HG02840 (cell line): ENCODE measurements at regions not wholly inside any gene's neighbourhood (a gene's known extent, or its start where the extent isn't known, plus 50 kb on each side); places are given as distances from the start of the nearest gene placed in this dataset.
"Not testable (repeated sequence)": the region's sequence is repeated elsewhere in the genome, so short reads cannot be mapped to it uniquely, and the experiment has no call there.

Experiments
- ATAC-seq: cut with Tn5 transposase; IDR thresholded peaks from one replicate; pipeline ENCODE4 v1.9.1; 2021; ENCODE audit warnings: mild to moderate bottlenecking, moderate library complexity, moderate number of reproducible peaks; ENCODE audit not compliant: unreplicated experiment, low FRiP score

DNA sequence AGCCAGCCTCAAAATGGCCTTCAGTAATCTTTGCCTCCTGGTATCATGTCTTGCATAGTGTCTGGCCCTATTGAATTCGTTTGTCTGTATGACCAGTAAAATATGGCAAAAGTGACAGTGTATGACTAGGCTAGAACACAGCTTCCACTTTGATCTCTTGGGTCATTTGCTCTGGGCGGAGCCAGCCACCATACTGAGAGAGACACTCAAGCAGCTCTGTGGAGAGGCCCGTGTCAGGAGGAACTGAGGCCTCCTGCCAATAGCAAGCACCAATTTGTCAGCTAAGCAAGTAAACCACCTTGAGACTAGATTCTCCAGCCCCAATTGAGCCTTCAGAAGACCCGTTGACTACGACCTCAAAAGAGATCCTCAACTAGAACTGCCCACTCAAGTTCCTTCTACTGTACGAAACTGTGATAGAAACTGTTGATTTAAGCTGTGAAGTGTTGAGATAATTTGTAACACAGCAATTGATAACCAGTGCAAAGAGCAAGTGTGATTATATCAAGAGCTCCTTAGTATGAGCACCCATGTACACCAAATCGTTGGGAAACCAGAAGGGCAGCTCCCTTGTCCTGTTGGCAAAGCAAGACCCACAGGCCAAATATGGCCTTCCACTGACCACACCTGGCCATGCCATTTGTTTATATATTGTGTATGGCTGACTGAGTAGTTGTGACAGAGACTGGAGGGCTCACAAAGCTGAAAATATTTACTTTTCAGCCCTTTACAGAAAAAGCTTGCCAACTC, 52.7 kb upstream of the SERBP1 start:
- no peak for ATAC-seq

DNA sequence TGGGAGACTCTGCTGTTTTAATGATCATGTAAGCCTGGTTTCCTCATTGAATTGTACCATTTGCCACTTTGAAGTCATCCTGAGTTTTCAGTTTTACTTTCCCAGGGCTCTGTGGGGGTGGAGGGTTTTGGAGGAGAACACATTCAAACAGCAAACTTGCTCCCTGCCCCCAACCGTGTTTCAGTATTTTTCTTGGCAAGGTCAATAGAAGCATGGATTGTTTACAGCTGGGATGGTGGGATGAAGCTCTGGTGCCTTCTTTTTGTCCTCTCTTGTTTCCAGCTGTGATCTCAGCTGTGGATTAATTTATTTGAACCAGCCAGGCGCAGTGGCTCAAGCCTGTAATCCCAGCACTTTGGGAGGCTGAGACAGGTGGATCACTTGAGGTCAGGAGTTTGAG, 54.3 kb upstream of the SERBP1 start:
- ATAC-seq, result no peak

DNA sequence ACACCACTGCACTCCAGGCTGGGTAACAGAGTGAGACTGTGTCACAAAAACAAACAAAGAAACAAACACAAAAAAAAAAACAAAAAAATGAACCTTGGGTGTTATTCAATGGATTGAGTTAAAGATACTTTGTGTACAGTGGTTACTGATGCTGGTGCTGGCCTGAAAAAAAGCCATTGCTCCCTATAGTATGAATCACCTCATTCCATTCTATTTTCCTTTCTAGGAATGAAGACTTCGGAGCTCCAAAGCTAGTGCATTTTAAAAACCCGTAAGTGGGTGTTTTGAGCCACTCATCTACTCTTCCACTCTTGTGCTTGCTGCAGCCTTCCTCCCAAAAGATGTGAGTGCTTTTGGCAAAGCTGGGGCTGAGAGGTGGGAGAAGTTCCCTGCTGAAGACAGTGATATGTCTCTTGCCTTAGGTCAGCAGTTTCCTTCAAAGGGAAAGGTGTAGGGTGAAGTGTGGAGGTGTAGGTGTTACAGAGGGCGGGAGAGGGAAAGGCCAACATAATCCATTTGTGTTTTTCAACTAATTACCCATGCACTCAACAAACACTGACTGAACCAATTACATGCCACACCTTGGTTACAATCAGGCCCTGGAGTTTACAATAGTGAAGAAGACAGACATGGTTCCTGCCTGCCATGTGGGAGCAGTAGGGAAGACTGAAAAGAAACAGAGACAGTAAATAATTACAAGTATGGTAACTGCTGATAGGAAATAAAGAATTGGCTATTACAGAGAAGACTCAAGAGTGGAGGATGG, 55.0 kb upstream of the SERBP1 start:
- no peak for ATAC-seq

DNA sequence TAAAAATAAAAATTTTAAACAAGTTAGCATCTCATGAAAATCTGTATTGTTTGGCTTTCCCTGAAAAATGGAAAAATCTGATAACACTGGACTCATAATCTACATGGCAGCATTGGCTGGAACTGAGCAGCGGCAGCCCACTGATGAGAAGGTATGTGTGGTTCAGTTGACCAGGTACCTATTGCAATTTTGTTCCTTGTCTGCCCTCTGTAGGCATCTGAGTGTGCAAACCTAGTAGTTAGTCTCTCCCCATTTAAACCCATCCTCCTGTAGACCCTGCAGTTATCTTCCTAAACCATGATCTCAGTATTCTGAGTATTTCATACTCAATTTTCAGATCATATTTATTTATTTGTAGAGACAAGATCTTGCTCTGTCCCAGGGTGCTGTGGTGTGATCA, 59.4 kb upstream of the SERBP1 start:
- ATAC-seq, result no peak

DNA sequence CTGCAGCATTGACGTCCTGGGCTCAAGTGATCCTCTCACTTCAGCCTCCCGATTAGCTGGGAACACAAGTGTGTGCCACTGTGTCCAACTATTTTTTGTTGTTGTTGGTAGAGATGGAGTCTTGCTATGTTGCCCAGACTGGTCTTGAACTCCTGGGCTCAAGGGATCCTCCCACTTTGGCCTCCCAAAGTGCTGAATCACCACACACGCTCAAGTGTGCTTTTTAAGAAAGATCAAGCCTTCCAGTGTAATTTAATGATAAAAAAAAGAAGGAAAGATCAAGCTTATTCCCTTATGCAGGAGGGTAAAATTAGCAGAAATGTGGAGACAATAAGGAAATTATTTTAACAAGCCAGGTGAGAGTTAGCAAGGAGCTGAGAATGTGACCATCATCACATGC, 61.1 kb upstream of the SERBP1 start:
- ATAC-seq, result no peak

DNA sequence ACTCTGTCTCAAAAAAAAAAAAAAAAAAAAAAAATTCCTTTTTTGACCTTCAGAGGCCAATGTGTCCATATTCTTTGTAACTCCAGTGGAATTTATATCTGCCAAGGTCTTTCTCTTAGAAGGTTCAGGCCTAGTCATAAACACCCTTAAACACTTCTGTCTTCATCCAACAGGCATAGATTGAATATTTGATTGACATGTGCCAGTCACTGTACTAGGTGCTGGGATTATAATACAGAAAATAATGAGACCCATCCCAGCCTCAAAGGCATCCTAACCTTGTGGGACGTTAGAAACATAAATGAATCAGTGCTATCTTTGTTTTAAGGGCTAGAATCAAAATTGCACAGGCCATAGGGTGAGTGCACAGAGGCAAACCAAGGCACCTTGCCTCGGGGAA, 62.9 kb upstream of the SERBP1 start:
- ATAC-seq, result no peak

DNA sequence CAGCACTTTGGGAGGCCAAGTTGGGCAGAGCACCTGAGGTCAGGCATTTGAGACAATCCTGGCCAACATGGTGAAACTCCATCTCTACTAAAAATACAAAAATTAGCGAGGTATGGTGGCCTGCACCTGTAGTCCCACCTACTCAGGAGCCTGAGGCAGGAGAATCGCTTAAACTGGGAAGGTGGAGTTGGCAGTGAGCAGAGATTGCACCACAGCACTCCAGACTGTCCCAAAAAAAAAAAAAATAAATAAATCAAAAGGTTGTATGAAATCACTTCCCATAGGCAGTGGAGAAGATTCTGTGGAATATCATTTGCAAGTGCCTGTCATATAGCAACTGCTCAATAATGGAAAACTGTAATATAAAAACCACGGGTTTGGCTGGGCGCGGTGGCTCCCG, 65.1 kb upstream of the SERBP1 start:
- ATAC-seq, result no peak

DNA sequence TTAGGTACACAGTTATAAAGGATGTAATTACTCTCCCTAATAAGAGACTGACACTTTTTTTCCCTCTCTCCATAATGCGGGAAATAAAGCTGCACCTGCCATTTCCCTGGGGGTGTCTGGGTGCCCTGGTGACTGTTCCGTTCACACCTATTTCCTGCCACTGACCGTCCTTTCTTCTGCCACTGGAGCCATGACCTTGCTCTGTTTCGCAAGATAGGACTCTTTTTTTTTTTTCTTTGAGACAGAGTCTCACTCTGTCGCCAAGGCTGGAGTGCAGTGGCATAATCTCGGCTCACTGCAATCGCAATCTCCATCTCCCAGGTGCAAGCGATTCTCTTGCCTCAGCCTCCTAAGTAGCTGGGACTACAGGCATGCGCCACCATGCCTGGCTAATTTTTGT, 66.1 kb upstream of the SERBP1 start:
- no peak for ATAC-seq

DNA sequence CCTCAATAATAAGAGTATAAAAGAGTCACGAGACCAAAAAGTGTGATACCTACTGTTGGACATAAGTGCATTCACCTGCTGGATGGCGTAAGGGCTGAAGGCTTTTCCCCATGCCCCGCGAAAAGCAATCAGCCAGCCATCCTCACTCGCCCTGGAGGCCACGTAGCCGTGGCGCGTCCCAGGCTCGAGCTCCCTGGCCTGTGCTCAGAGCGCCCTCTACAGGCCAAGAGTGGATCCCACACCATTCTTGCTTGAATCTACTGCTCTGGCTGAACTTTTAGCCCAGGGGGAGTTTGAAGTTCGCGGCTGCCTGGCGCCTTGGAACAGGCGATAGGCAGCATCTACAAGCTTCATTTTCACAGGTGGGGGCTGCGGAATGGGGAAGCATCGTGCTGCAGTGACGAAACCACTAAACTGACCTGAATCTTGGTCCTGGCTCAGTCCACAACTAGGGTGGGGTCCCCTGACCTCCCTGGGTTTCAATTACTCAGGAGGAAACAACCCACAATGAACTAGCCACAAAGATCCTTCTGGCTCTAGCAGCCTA, 70.3 kb upstream of the SERBP1 start:
- ATAC-seq, result peak; percentile 99

DNA sequence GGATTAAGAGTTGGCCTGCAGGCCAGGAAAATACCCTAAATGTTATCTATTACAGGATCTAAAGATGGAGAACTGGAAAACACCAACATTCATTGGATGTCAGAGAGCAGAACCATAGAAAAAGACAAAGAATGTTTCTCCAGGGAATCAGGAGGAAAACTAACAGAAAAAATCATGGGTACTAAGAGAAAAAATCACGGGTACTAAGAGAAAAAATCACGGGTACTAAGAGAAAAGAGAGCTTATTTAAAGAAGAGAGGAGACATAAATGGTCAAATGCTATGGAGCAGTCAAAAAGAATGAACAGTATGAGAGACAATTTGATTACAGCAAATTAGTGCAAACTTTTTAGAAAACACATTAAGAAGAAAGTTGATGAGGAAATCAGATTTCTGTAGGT, 73.8 kb upstream of the SERBP1 start:
- ATAC-seq, result no peak

DNA sequence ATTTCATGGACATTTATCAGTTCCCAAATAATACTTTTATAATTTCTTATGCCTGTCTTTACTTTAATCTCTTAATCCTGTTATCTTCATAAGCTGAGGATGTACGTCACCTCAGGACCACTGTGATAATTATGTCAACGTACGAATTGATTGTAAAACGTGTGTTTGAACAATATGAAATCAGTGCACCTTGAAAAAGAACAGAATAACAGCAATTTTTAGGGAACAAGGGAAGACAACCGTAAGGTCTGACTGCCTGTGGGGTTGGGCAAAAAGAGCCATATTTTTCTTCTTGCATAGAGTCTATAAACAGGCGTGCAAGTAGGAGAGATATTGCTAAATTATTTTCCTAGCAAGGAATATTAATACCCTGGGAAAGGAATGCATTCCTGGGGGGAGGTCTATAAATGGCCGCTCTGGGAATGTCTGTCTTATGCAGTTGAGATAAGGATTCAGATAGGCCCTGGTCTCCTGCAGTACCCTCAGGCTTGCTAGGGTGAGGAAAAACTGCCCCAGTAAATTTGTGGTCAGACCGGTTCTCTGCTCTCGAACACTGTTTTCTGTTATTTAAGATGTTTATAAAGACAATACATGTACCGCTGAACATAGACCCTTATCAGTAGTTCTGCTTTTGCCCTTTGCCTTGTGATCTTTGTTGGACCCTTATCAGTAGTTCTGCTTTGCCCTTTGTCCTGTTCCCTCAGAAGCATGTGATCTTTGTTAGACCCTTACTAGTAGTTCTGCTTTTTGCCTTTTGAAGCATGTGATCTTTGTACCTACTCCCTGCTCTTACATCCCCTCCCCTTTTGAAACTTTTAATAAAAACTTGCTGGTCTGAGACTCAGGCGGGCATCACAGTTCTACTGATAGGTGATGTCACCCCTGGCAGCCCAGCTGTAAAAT, 83.4 kb upstream of the SERBP1 start:
- ATAC-seq, result not testable (repeated sequence)

DNA sequence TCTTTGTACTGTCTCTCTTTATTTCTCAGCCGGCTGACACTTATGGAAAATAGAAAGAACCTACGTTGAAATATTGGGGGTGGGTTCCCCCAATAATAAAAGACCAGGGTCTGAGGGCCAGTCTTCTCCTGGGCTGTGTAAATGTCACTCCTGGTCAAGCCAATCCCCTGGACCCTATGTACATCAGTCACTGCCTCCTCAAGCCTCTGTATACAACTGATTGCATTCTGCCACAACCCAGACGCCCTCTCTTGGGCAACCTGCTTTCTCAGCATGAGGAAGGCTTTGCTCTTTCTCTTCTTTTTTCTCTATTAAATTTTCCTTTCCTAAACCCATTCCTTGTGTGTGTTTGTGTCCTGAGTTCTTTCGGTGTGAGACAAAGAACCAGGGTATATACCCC, 84.1 kb upstream of the SERBP1 start:
- ATAC-seq, result no peak

DNA sequence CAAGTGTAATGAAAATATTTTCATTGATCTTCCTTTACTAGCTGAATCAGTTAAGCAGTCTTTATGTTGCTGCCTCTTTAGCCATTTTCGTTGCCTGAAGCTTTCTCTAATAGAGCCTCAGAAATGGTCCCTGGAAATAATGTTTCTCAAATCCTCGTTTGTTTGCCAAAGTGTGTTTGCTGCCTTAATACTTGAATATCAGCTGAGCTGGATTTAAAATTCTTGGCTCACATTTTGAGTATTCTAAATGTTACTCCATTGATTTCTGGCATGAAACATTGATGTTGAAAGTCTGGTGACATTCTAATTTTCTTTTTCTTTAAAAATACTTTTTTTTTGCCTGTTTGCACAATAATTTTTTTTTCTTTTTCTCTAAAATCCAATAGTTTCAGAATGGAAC, 84.6 kb upstream of the SERBP1 start:
- no peak for ATAC-seq

DNA sequence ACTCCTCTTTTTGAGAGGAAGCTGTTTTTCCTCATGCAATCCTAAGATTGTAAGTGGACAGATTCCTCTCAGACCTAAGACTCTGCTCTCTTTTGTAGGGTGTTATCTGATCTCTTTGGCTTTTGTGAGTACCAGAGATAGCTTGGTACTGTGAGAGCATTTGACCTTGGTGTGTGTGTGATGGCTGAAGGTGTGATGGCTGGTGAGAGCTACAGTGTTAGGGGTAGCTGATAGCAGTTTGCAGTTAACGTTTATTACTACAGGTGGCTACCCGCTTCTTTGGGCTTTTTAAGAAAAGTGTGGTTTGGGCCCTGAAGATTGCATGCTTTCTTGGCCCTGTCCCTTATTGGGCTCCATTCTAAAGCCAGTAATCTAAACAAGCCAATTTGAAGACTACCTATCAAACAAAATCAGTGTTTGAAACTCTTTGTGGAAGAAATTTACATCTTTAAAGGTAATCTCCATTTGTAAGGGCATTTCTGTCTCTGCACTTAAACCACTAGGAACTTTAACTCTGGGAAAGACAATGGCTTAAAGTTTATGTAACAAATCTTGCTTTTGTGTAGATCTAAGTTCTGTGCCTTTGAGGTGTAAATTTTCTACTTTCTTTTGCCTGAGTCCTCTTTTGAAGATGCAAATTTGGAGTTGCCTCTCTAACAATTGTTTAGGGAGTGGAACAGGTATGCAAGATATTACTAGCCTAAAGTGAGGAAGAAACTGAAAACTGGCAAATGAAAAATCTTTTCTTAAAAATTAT, 85.3 kb upstream of the SERBP1 start:
- no peak for ATAC-seq

DNA sequence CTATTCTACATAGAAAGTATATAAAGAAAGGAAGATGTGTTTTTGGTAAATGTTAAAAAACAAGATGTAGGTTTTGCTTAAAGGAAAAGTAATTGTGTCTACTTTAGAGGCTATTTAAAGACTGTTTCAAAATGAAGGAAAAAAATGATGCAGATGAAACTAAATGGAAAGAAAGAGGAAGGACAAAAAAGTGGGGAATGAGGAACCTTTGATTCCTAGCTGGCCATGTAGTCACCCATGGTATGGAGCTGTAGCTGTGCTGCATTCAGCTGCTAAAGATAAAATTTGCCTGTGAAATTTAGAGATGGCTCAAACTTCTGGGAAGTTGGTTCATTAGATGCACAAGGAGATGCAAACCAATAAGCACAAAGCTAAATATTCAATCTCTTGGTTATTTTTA, 86.8 kb upstream of the SERBP1 start:
- no peak for ATAC-seq

DNA sequence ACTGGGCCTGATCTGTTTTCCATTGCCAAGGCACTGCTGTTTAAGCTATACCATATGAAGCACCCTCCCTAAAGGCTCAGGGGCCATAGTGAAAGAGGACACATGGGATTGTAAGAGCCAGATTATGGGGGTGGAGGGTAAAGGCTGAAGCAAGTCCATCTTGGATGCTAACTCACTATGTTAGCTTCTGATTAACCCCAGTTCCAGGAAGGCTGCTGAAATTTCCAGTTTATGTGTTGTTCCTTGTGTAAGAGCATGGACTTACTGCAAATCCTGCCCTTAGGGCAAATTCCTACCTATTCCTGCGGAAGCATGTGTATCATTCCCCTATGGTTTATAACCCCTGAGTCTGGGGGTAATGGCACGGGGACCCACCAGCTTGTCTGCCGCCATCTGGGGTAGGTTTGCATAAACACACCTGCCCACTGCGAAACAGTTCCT, 91.8 kb upstream of the SERBP1 start:
- ATAC-seq, result no peak

DNA sequence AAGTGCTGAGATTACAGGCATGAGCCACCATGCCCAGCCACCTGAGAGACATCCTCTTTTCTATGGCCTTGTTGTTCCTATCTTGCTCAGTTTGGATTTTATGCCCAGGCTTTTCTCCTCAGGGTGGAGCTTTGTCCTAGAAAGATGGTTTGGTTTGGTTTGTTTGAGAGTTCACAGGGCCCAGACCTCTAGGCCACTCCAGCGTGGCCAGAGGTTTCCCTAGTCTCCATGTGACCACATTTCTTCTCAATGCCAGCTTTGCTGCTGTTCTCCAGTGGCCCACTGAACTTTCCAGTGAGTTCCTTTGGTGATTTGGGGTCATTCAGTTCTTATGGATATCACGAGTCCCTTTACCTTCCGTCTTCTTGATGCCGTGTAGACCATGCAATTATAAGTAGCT, 92.6 kb upstream of the SERBP1 start:
- ATAC-seq, result no peak

DNA sequence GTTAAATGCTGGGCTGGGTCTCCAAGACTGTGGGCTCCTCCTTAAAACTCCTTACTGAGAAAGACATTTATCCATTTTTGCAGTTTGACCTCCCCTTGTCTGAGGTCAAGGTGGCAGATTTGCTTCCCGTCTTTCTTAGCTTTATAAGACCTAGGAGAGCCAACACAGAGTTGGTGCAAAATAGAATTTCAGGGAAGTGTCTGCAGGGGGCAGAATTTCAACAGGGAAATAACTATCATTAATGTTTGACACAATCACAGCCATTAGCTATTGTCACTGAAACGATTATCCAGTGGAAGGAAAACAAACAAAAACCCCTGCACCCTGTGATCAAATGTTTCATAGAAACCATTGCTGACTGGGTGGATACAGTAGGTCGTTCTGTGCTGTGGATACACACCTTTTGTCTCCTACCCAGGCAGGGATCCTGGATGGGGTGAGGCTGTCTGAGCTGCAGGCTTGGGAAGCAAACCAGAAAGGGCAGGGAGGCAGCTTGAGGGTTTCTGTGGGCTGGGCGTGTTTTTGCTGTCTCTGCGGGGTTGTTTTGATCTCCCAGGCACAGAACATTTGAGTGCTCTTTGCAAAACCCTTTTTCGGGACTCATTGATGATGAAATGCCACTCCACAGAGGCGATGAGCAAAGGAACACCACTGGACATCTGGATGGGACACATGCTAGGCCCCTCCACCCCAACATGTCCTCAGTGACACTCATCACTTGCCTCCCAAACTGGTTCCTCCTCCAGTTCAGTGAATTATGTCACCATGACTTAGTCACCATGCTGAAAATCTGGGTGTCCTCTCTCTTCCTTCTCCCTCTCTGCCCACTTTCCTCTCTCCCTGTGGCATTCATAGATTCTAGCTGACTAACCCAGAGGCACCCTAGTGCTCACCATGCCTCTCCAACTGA, 94.2 kb upstream of the SERBP1 start:
- ATAC-seq, result no peak
